Uterus (tissue), 2 donors: ENCODE measurements at regions not wholly inside any gene's neighbourhood (a gene's known extent, or its start where the extent isn't known, plus 50 kb on each side); places are given as distances from the start of the nearest gene placed in this dataset.

Source experiments
- CTCF ChIP-seq, 4 experiments: fragments of 200-600 bp in 2 of 4; fragments of 450-650 bp in 2 of 4; sonication (generic) in 2 of 4; IDR thresholded peaks; one replicate each; pipeline ENCODE4 v1.5.1; 2016 to 2019; ENCODE audit warnings: antibody characterized with exemption in 4 of 4, mild to moderate bottlenecking in 2 of 4, moderate library complexity in 1 of 4
- POLR2A ChIP-seq, 2 donors: fragments of 450-650 bp; IDR thresholded peaks; one replicate each; pipeline ENCODE4 v1.6.1; 2016; ENCODE audit warnings: antibody characterized with exemption in 2 of 2, mild to moderate bottlenecking in 1 of 2, moderate library complexity in 1 of 2

- TF ChIP-seq CTCF (IDR thresholded peaks at IDR 0.05) = no peak
- TF ChIP-seq POLR2A (IDR thresholded peaks at IDR 0.05) = no peak
These were observed 802.5 kb upstream of the AGA start for GRCh38 chr4:178244785-178245184.
